HUDEP-2 (cell line): ENCODE measurements at regions not wholly inside any gene's neighbourhood (a gene's known extent, or its start where the extent isn't known, plus 50 kb on each side); places are given as distances from the start of the nearest gene placed in this dataset.
"Not testable (repeated sequence)": the region's sequence is repeated elsewhere in the genome, so short reads cannot be mapped to it uniquely, and the experiment has no call there.

Experiments used
- DNase-seq, 76 experiments: peaks; one replicate each; lab custom pipeline; 2025; ENCODE audit not compliant: unreplicated experiment in 76 of 76; lab: John Stamatoyannopoulos, UW

GRCh38 chr1:200290010-200290685 is 119.7 kb downstream of the ZNF281 start:
- no peak for DNase-seq

DNA sequence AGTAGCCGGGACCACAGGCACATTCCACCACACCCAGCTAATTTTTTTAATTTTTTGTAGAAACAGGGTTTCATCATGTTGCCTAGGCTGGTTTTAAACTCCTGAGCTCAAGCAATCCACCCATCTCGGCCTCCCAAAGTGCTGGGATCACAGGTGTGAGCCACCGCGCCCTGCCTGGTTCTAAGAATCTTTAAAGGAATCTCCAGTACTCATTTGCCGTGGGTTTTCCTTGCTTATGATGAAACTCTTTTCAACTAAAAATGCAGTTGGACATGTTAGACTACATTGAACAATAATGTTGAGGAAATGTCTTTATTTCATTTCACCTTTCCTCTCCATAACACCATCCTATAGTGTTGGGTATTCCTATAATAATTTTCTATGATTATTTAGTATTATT is 121.6 kb downstream of the ZNF281 start:
- no peak for DNase-seq

DNA sequence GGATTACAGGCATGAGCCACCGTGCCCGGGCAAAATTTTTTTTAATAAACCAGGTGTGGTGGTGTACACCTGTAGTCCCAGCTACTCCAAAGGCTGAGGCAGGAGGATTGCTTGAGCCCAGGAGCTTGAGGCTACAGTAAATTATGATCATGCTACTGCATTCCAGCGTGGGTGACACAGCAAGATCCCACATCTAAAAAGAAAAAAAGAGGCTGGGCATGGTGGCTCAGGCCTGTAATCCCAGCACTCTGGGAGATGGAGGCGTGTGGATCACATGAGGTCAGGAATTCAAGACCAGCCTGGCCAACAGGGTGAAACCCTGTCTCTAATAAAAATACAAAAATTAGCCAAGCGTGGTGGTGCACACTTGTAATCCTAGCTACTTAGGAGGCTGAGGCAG is 125.6 kb downstream of the ZNF281 start:
- DNase-seq: not testable (repeated sequence)

GRCh38 chr1:200282497-200283122 is 127.2 kb downstream of the ZNF281 start:
- DNase-seq: no peak

DNA sequence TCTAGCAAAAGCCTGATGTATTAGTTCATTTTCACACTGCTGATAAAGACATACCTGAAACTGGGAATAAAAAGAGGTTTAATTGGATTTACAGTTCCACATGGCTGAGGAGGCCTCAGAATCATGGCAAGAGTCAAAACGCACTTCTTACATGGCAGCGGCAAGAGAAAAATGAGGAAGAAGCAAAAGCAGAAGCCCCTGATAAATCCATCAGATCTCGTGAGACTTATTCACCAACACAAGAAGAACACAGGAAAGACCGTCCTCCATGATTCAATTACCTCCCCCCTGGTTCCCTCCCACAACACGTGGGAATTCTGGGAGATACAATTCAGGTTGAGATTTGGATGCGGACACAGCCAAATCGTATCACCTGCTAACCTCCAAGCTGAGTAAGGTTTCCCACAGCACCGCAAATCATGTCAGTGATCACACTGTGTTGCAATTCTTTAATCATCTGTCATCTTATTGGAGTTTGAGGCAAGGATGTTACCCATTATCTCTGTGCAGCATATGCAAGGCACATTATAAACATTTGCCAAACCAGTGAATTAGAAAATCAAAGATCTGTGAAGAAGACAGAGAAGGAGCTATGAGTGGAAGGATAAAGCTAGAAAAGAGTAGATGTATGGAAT is 128.5 kb downstream of the ZNF281 start:
- no peak for DNase-seq

GRCh38 chr1:200279810-200280411 is 129.9 kb downstream of the ZNF281 start:
- peak in 8 of 76 experiments; percentile 1 to 19 (median 8) for DNase-seq

DNA sequence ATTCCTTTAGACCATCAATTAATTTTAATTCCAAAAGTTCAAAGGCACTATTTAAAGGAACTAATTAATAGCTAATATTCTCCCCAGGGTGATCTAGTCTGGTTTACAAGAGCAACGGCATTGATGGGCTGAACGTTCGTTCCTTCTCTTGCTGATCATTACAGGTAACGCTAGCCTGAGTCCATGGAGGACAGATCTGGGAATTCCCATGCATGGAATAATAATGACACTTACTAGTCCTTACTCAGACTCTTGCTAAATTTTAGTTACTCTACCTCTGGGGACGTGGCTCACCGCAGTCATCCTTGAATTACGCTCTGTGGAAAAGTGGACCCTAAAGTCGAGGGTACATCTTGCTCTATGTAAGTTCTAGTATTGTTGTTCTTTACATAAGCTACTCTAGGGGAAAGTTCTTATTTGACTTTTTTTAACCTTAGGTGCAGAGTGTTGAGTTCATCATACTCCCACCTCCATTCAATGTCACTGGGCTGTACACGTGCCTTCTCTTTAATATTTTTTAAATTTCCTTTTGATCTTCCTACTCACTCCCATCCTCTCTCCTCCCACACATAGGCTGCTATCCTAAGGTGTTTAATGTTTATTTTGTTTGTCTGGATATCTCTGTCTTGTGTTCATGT is 133.9 kb downstream of the ZNF281 start:
- no peak for DNase-seq

- no peak for DNase-seq
These were observed 134.4 kb downstream of the ZNF281 start for GRCh38 chr1:200275415-200275814.

DNA sequence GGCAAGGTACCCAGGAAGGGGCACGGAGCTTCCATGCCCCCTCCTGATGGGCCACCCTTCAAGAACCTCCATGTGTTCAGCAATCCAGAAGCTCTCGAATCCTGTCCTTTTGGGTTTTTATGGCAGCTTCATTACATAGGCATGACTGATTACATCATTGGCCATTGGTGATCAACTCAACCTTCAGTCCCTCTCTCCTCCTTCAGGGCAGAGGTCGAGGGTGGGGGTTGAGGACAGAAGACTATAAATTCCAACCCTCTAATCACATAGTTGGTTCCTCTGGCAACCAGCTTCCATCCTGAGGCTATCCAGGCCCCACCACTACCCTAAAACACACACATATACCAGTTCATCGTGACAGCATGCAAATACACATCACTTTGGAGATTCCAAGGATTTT is 135.7 kb downstream of the ZNF281 start:
- no peak for DNase-seq

GRCh38 chr1:200272481-200273068 is 137.3 kb downstream of the ZNF281 start:
- no peak for DNase-seq

- DNase-seq: no peak
These were observed 140.6 kb downstream of the ZNF281 start for GRCh38 chr1:200269256-200269655.

- DNase-seq: no peak
These were observed 141.9 kb downstream of the ZNF281 start for GRCh38 chr1:200267937-200268336.

DNA sequence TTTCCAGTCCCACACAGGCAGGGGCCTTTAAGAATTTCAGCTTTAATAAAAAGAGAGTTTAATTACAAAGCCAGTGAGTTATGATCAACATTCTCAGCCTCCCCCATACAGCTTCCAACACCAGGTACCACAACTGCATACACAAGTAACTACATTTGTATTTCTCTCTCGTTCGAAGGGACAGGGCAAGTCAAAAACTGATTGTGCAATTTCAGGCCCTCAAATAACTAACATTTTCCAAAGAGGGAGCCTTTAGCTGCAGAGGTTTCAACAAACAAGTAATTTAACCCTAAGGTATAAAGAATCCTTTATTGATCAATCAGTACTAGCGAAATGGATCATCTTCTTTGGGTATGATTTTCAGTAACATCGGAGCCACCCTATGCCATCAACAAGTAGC is 142.4 kb downstream of the ZNF281 start:
- DNase-seq: no peak

DNA sequence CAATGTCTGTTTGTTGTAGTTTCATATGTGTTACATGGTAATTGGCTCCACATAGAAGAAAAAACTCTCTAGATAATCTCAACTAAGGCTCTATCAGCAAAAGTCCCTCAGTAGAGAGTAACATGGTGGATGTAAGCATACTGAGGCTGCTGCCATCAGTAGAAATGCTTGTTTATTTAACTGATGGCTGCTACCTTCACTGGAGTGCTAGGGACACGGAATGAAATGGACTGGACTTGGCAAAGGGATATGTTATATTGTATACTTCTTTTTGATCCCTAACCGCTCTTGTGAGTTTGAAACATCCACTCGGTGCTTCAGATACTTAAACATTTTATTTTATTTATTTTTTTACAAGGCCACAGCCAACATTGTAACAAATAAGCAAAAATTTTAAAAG is 143.0 kb downstream of the ZNF281 start:
- no peak for DNase-seq

DNA sequence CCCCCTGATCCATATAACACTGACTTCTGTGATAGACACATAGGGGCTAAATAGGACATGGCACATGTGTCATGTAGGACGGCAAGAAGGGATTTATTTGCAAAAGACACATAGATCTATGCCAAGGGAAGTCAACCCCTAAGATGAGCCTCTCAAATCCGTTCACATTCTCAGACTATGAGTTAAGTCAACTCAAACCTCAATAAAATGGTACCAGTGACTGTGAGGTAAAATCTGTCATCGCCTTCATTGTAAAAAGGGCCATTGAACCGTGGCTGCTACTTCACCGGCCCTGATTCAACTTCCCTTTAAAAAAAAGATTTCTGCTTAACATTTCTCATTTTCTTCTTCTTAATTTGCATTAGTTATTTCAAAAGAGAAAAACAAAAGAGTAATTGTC is 144.0 kb downstream of the ZNF281 start:
- DNase-seq: no peak

DNA sequence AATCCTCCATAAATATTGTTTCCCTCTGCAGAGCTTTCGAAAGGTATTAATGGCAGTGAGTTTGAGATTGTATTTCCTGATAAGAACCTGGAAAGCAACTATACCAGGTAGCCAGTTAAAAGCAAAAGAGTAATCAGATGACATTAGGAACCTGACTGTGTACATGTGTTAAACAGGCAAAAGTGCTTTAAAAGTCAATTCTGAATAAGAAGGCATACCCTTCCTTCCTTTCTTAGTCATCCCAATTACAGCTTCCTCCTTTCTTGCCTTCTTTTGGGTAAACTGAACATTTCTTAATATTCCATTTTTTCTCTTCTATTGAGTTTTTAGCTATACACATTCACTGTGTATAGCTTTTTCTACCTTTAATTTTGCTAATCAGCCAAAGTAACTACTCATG is 144.7 kb downstream of the ZNF281 start:
- DNase-seq: no peak

DNA sequence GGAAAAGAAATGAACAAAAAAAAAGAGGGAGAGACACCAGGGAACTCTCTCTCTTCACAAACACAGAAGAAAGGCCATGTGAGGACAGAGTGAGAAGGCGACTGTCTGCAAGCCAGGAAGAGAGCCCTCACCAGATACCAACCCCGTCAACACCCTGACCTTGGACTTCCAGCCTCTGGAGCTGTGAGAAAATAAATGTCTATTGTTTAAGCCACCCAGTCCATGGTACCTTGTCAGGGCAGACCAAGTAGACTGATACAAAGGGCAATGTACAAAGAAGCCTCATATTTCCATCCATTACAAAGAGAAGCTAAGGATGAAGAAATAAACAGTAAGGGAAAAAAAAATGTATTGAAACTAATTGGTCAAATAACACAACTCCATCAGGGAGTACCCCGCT is 146.6 kb downstream of the ZNF281 start:
- DNase-seq: no peak

GRCh38 chr1:200262326-200262965 is 147.4 kb downstream of the ZNF281 start:
- no peak for DNase-seq

DNA sequence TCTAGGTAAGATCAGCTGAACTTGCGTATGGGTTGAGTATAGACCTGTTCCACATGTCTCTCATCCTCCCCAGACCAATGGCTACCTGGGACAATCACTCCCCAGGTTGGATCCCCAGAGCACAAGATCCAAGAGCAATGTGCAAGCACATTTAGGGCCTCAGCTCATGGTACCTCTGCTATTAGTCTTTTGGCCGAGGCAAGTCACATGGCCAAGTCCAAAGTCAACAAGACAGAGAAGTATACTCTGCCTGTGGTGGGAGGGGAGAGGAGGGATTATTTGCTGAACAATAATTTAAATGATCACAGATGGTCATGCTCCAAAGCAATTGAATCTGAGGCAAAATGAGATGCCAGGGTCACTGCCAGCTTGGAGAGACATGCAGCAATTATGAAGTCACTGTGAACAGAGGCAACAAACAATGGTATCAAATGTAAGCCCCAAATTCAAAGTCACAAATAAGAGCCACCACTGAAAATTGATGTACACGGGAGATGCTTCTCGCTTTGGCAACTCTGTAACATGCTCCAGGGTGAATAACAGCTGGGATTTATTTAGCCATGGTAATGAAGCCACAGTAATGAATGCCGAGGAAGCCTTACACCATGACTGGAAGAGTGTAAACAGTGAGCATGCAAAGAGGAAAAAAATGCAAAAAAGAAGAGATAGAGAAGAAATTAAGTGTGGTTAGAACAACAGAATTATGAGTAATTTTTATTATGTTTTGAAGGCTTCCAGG is 149.1 kb downstream of the ZNF281 start:
- DNase-seq: no peak
